ENCODE measurements at regions not wholly inside any gene's neighbourhood (a gene's known extent, or its start where the extent isn't known, plus 50 kb on each side); places are given as distances from the start of the nearest gene placed in this dataset.

GRCh38 chr7:28272461-28272877 lies 91.9 kb upstream of the JAZF1 start:
- Mint-ChIP-seq H3K36me3 (ENCODE audit: low read depth) (no peaks in the 10 kb centered on the region), H3K9me3 (peaks cover 9% of the 10 kb centered on the region), H3K4me1 (peaks cover 9% of the 10 kb centered on the region), H3K27me3 (peaks cover 37% of the 10 kb centered on the region), H3K4me3 (no peak overlapping the region), H3K27ac (no peak overlapping the region)
- no peak for ATAC-seq (replicated peaks)

- Mint-ChIP-seq H3K4me1 (no peaks in the 10 kb centered on the region), H3K9me3 (peaks cover 4% of the 10 kb centered on the region), H3K27me3 (peaks cover 23% of the 10 kb centered on the region), H3K4me3 (no peak overlapping the region), H3K27ac (no peak overlapping the region), H3K36me3 (ENCODE audit: low read depth) (no peaks in the 10 kb centered on the region)
- ATAC-seq (replicated peaks) = no peak
These were observed 95.7 kb upstream of the JAZF1 start for GRCh38 chr7:28276298-28276697.

- Mint-ChIP-seq H3K27me3 (peaks cover 23% of the 10 kb centered on the region), H3K36me3 (ENCODE audit: low read depth) (no peaks in the 10 kb centered on the region), H3K27ac (no peak overlapping the region), H3K9me3 (peaks cover 4% of the 10 kb centered on the region), H3K4me3 (no peak overlapping the region), H3K4me1 (no peaks in the 10 kb centered on the region)
- ATAC-seq (replicated peaks) = no peak
These were observed 96.8 kb upstream of the JAZF1 start for GRCh38 chr7:28277364-28277763.

- H3K4me3 Mint-ChIP-seq = no peak overlapping the region
- peaks cover 21% of the 10 kb centered on the region for H3K27me3 Mint-ChIP-seq
- H3K36me3 Mint-ChIP-seq (ENCODE audit: low read depth) = no peaks in the 10 kb centered on the region
- peaks cover 4% of the 10 kb centered on the region for H3K9me3 Mint-ChIP-seq
- H3K4me1 Mint-ChIP-seq = no peaks in the 10 kb centered on the region
- no peak for ATAC-seq (replicated peaks)
- H3K27ac Mint-ChIP-seq = no peak overlapping the region
These were observed 97.4 kb upstream of the JAZF1 start for GRCh38 chr7:28277958-28278357.

- peaks cover 21% of the 10 kb centered on the region for H3K27me3 Mint-ChIP-seq
- H3K36me3 Mint-ChIP-seq (ENCODE audit: low read depth) = no peaks in the 10 kb centered on the region
- no peak for ATAC-seq (replicated peaks)
- H3K9me3 Mint-ChIP-seq = no peaks in the 10 kb centered on the region
- H3K4me3 Mint-ChIP-seq = no peak overlapping the region
- no peak overlapping the region for H3K27ac Mint-ChIP-seq
- H3K4me1 Mint-ChIP-seq = no peaks in the 10 kb centered on the region
These were observed 99.9 kb upstream of the JAZF1 start for GRCh38 chr7:28280516-28280915.

GRCh38 chr7:28290496-28290895 lies 109.9 kb upstream of the JAZF1 start:
- Mint-ChIP-seq H3K4me1 (peaks cover 9% of the 10 kb centered on the region), H3K27ac (no peak overlapping the region), H3K27me3 (peaks cover 18% of the 10 kb centered on the region), H3K9me3 (no peaks in the 10 kb centered on the region), H3K36me3 (ENCODE audit: low read depth) (no peaks in the 10 kb centered on the region), H3K4me3 (no peak overlapping the region)
- no peak for ATAC-seq (replicated peaks)

- Mint-ChIP-seq H3K27me3 (peaks cover 13% of the 10 kb centered on the region), H3K27ac (no peak overlapping the region), H3K9me3 (no peaks in the 10 kb centered on the region), H3K4me1 (peaks cover 9% of the 10 kb centered on the region), H3K4me3 (no peak overlapping the region), H3K36me3 (ENCODE audit: low read depth) (no peaks in the 10 kb centered on the region)
- ATAC-seq (replicated peaks) = no peak
These were observed 111.0 kb upstream of the JAZF1 start for GRCh38 chr7:28291559-28291958.

- Mint-ChIP-seq H3K36me3 (ENCODE audit: low read depth) (no peaks in the 10 kb centered on the region), H3K4me3 (peak overlapping the region; percentile 15), H3K9me3 (no peaks in the 10 kb centered on the region), H3K27ac (no peak overlapping the region), H3K27me3 (peaks cover 13% of the 10 kb centered on the region), H3K4me1 (peaks cover 9% of the 10 kb centered on the region)
- peak; percentile 94 for ATAC-seq (replicated peaks)
These were observed 112.4 kb upstream of the JAZF1 start for GRCh38 chr7:28292834-28293526.

GRCh38 chr7:28293527-28293835 lies 112.9 kb upstream of the JAZF1 start:
- no peak overlapping the region for H3K4me3 Mint-ChIP-seq
- peaks cover 9% of the 10 kb centered on the region for H3K4me1 Mint-ChIP-seq
- no peak overlapping the region for H3K27ac Mint-ChIP-seq
- H3K9me3 Mint-ChIP-seq = no peaks in the 10 kb centered on the region
- peaks cover 13% of the 10 kb centered on the region for H3K27me3 Mint-ChIP-seq
- ATAC-seq (replicated peaks) = no peak
- no peaks in the 10 kb centered on the region for H3K36me3 Mint-ChIP-seq (ENCODE audit: low read depth)

- H3K27me3 Mint-ChIP-seq = peaks cover 6% of the 10 kb centered on the region
- H3K36me3 Mint-ChIP-seq (ENCODE audit: low read depth) = no peaks in the 10 kb centered on the region
- no peaks in the 10 kb centered on the region for H3K9me3 Mint-ChIP-seq
These were observed 115.5 kb upstream of the CREB5 start for GRCh38 chr7:28296571-28297483.

GRCh38 chr7:28297801-28298459 lies 114.4 kb upstream of the CREB5 start:
- H3K27me3 Mint-ChIP-seq = peaks cover 6% of the 10 kb centered on the region
- H3K36me3 Mint-ChIP-seq (ENCODE audit: low read depth) = no peaks in the 10 kb centered on the region
- ATAC-seq (replicated peaks) = no peak
- no peaks in the 10 kb centered on the region for H3K9me3 Mint-ChIP-seq
- H3K4me1 Mint-ChIP-seq = peaks cover 2% of the 10 kb centered on the region
- H3K4me3 Mint-ChIP-seq = no peak overlapping the region
- no peak overlapping the region for H3K27ac Mint-ChIP-seq

More at GRCh38 chr7:28296571-28297483, 115.5 kb upstream of the CREB5 start:
- ATAC-seq (replicated peaks) = no peak
- Mint-ChIP-seq H3K4me1 (peaks cover 9% of the 10 kb centered on the region), H3K4me3 (no peak overlapping the region), H3K27ac (no peak overlapping the region)

GRCh38 chr7:28298870-28299518 lies 113.3 kb upstream of the CREB5 start:
- Mint-ChIP-seq H3K9me3 (no peaks in the 10 kb centered on the region), H3K4me1 (no peaks in the 10 kb centered on the region), H3K27me3 (peaks cover 6% of the 10 kb centered on the region), H3K27ac (no peak overlapping the region), H3K4me3 (no peak overlapping the region), H3K36me3 (ENCODE audit: low read depth) (no peaks in the 10 kb centered on the region)
- ATAC-seq (replicated peaks) = no peak

GRCh38 chr7:28299556-28299955 lies 112.8 kb upstream of the CREB5 start:
- H3K4me3 Mint-ChIP-seq = no peak overlapping the region
- H3K36me3 Mint-ChIP-seq (ENCODE audit: low read depth) = no peaks in the 10 kb centered on the region
- H3K4me1 Mint-ChIP-seq = no peaks in the 10 kb centered on the region
- H3K27me3 Mint-ChIP-seq = peaks cover 3% of the 10 kb centered on the region
- H3K9me3 Mint-ChIP-seq = no peaks in the 10 kb centered on the region
- no peak for ATAC-seq (replicated peaks)
- H3K27ac Mint-ChIP-seq = no peak overlapping the region

GRCh38 chr7:28300488-28300887 lies 111.8 kb upstream of the CREB5 start:
- ATAC-seq (replicated peaks) = no peak
- Mint-ChIP-seq H3K4me3 (no peak overlapping the region), H3K36me3 (ENCODE audit: low read depth) (no peaks in the 10 kb centered on the region), H3K27me3 (peaks cover 3% of the 10 kb centered on the region), H3K4me1 (no peaks in the 10 kb centered on the region), H3K27ac (no peak overlapping the region), H3K9me3 (no peaks in the 10 kb centered on the region)

All from activated T-helper 17 cell treated with anti-CD3 and anti-CD28 coated beads, Interleukin-2, amount 50 U/mL, for 72 hours (primary cell).